ENCODE measurements at regions not wholly inside any gene's neighbourhood (a gene's known extent, or its start where the extent isn't known, plus 50 kb on each side); places are given as distances from the start of the nearest gene placed in this dataset.
"Not testable (repeated sequence)": the region's sequence is repeated elsewhere in the genome, so short reads cannot be mapped to it uniquely, and the experiment has no call there.

GRCh38 chr3:186442162-186442561 is 80.1 kb upstream of the DGKG start:
- TF ChIP-seq CTCF (IDR thresholded peaks at IDR 0.05; ENCODE audit: insufficient read depth, low read depth, low read length, missing control alignments) = no peak
- DNase-seq (ENCODE audit: low read depth) = no peak
- no peak overlapping the region for H3K4me3 ChIP-seq (ENCODE audit: low read length)

GRCh38 chr3:186440891-186441290 is 78.9 kb upstream of the DGKG start:
- no peak for DNase-seq (ENCODE audit: low read depth)
- no peak overlapping the region for H3K4me3 ChIP-seq (ENCODE audit: low read length)
- no peak for TF ChIP-seq CTCF (IDR thresholded peaks at IDR 0.05; ENCODE audit: insufficient read depth, low read depth, low read length, missing control alignments)

GRCh38 chr3:186439725-186440124 is 77.7 kb upstream of the DGKG start:
- no peak for DNase-seq (ENCODE audit: low read depth)
- no peak for TF ChIP-seq CTCF (IDR thresholded peaks at IDR 0.05; ENCODE audit: insufficient read depth, low read depth, low read length, missing control alignments)
- no peak overlapping the region for H3K4me3 ChIP-seq (ENCODE audit: low read length)

GRCh38 chr3:186435332-186435731 is 73.3 kb upstream of the DGKG start:
- DNase-seq (ENCODE audit: low read depth); H3K4me3 ChIP-seq (ENCODE audit: low read length): not testable (repeated sequence)

GRCh38 chr3:186432944-186433732 is 71.1 kb upstream of the DGKG start:
- no peak overlapping the region for H3K4me3 ChIP-seq (ENCODE audit: low read length)
- no peak for DNase-seq (ENCODE audit: low read depth)
- TF ChIP-seq CTCF (IDR thresholded peaks at IDR 0.05; ENCODE audit: insufficient read depth, low read depth, low read length, missing control alignments) = no peak

DNA sequence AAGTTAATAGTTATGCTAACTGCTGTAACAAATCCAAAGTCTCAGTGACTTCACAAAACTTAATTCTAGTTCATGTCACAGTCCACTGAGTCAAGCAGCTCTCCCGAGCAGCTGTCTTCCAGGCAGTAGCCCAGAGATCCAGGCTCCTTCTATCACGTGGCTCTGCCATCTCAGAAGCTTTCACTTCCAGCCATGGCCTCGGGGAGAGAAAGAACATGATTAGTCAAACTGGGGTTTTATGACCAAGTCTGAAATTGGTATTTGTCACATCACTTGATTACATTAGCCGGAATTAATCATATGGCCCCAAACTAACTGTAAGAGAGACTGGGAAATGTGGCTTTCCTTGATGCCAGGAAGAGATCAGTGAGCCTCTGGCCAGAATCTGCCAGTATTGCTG is 70.2 kb upstream of the DGKG start:
- H3K4me3 ChIP-seq (ENCODE audit: low read length) = no peak overlapping the region
- TF ChIP-seq CTCF (IDR thresholded peaks at IDR 0.05; ENCODE audit: insufficient read depth, low read depth, low read length, missing control alignments) = no peak
- peak; percentile 45 for DNase-seq (ENCODE audit: low read depth)

DNA sequence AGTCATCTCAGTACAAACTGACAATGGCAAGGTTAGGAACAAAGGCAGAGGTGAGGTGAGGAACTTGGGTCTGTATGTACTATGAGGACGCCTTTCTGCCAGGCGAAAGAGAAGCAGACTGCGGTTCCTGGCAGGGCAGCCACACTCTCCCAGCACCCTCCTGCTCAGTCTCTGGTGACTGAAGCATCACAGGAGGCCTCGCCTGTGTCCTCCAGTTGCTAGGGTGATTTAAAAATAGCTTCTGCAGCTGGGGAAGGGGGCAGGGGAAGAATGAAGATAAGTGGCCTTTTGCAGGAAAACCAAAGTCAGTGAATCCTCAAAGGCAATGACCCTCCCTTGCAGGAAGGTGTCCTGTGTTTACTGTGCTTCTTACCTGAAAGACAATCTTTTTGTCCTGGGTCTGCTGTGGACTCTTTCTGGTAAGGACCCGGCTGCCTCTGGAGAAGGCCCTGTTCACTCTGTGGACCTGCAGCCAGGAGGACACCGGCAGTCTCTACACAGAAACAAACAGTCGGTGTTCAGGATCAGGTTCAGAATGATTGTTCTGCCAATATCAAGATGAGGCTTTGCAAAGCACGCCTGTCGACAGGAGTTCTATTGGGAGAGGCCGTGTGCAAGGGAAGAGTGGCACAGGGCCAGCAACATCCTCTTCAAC is 65.7 kb upstream of the DGKG start:
- no peak for DNase-seq (ENCODE audit: low read depth)
- TF ChIP-seq CTCF (IDR thresholded peaks at IDR 0.05; ENCODE audit: insufficient read depth, low read depth, low read length, missing control alignments) = no peak
- no peak overlapping the region for H3K4me3 ChIP-seq (ENCODE audit: low read length)

Data from epithelial cell of esophagus (primary cell).